Transverse colon (tissue), 3 donors: ENCODE measurements at regions not wholly inside any gene's neighbourhood (a gene's known extent, or its start where the extent isn't known, plus 50 kb on each side); places are given as distances from the start of the nearest gene placed in this dataset.

Experiments used
- POLR2A ChIP-seq: fragments of 450-650 bp; IDR thresholded peaks from one replicate; pipeline ENCODE4 v1.6.1; 2016; ENCODE audit warnings: antibody characterized with exemption, mild to moderate bottlenecking, moderate library complexity
- TF ChIP-seq, protein P1 (sequence below), 5 experiments: fragments of 200-600 bp in 3 of 5; fragments of 450-650 bp in 2 of 5; sonication (generic) in 3 of 5; IDR thresholded peaks; 1 replicate in 2 of 5; 2 replicates in 3 of 5; pipeline ENCODE4 v1.5.1; 2016 to 2017; ENCODE audit warnings: antibody characterized with exemption in 5 of 5, inconsistent platforms in 3 of 5, mild to moderate bottlenecking in 2 of 5, moderate library complexity in 1 of 5

DNA sequence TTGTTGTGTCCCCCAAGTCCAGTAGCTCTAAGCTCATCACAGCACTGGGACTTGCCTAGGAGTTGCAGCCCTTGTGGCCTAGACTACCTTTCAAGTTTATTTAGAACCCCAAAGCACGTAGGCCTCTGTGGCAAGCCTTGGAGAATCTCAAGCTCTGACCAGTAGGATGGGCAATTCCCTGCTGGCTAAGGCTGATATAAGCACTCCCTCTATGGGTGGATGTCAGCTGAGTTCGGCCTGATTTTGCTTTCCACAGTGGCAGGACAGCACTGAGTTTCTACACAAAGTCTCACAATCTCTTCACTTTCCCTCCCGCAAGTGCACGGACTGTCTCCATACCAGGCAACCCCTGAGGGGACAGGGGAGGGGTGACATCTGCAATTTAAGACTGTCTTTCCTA, 886.4 kb upstream of the LRRN3 start:
- TF ChIP-seq, protein P1, sequence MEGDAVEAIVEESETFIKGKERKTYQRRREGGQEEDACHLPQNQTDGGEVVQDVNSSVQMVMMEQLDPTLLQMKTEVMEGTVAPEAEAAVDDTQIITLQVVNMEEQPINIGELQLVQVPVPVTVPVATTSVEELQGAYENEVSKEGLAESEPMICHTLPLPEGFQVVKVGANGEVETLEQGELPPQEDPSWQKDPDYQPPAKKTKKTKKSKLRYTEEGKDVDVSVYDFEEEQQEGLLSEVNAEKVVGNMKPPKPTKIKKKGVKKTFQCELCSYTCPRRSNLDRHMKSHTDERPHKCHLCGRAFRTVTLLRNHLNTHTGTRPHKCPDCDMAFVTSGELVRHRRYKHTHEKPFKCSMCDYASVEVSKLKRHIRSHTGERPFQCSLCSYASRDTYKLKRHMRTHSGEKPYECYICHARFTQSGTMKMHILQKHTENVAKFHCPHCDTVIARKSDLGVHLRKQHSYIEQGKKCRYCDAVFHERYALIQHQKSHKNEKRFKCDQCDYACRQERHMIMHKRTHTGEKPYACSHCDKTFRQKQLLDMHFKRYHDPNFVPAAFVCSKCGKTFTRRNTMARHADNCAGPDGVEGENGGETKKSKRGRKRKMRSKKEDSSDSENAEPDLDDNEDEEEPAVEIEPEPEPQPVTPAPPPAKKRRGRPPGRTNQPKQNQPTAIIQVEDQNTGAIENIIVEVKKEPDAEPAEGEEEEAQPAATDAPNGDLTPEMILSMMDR (IDR thresholded peaks at IDR 0.05): no peak
- no peak for TF ChIP-seq POLR2A
